ENCODE measurements at regions not wholly inside any gene's neighbourhood (a gene's known extent, or its start where the extent isn't known, plus 50 kb on each side); places are given as distances from the start of the nearest gene placed in this dataset.
A peak's percentile ranks its signal among the peaks of the same experiment; 100 is the strongest.

- no peak for ATAC-seq
- no peak for TF ChIP-seq CTCF (IDR thresholded peaks at IDR 0.05)
- H3K27ac ChIP-seq, result no peak overlapping the region
These were observed 185.2 kb upstream of the APCDD1 start for GRCh38 chr18:10269261-10269660.

GRCh38 chr18:10270151-10270571, 184.3 kb upstream of the APCDD1 start:
- intact Hi-C loops (cut with DNase I), result no loop called here
- no peak overlapping the region for H3K4me3 ChIP-seq
- no peaks in the 10 kb centered on the region for H3K36me3 ChIP-seq
- no peak overlapping the region for H3K27ac ChIP-seq
- TF ChIP-seq CTCF (IDR thresholded peaks at IDR 0.05), result no peak
- peaks cover 7% of the 10 kb centered on the region for H3K4me1 ChIP-seq
- no peaks in the 10 kb centered on the region for H3K27me3 ChIP-seq
- ATAC-seq (peak; percentile 69), DNase-seq (no peak)
- no peaks in the 10 kb centered on the region for H3K9me3 ChIP-seq

More at GRCh38 chr18:10269261-10269660, 185.2 kb upstream of the APCDD1 start:
- no peak overlapping the region for H3K4me3 ChIP-seq
- DNase-seq, result no peak
- H3K9me3 ChIP-seq, result no peaks in the 10 kb centered on the region
- no peaks in the 10 kb centered on the region for H3K36me3 ChIP-seq
- H3K27me3 ChIP-seq, result no peaks in the 10 kb centered on the region
- H3K4me1 ChIP-seq, result peaks cover 7% of the 10 kb centered on the region
- intact Hi-C loops (cut with DNase I), result no loop called here

- Histone ChIP-seq H3K4me3 (no peak overlapping the region), H3K4me1 (peaks cover 7% of the 10 kb centered on the region), H3K9me3 (no peaks in the 10 kb centered on the region), H3K27ac (no peak overlapping the region), H3K36me3 (no peaks in the 10 kb centered on the region), H3K27me3 (no peaks in the 10 kb centered on the region)
- intact Hi-C loops (cut with DNase I), result no loop called here
- ATAC-seq (no peak), DNase-seq (no peak)
- TF ChIP-seq CTCF (IDR thresholded peaks at IDR 0.05), result no peak
These were observed 183.0 kb upstream of the APCDD1 start for GRCh38 chr18:10271481-10271880.

GRCh38 chr18:10274301-10274700, 180.1 kb upstream of the APCDD1 start:
- Histone ChIP-seq H3K9me3 (no peaks in the 10 kb centered on the region), H3K36me3 (no peaks in the 10 kb centered on the region), H3K4me3 (no peak overlapping the region), H3K27me3 (no peaks in the 10 kb centered on the region), H3K27ac (no peak overlapping the region), H3K4me1 (peaks cover 7% of the 10 kb centered on the region)
- no peak for DNase-seq
- TF ChIP-seq CTCF (IDR thresholded peaks at IDR 0.05), result no peak
- no peak for ATAC-seq
- intact Hi-C loops (cut with DNase I), result no loop called here

- no peaks in the 10 kb centered on the region for H3K36me3 ChIP-seq
- no peaks in the 10 kb centered on the region for H3K27me3 ChIP-seq
- no peak for ATAC-seq
- no peaks in the 10 kb centered on the region for H3K9me3 ChIP-seq
- H3K4me1 ChIP-seq, result peaks cover 5% of the 10 kb centered on the region
- no peak for TF ChIP-seq CTCF (IDR thresholded peaks at IDR 0.05)
- intact Hi-C loops (cut with DNase I), result no loop called here
- H3K4me3 ChIP-seq, result no peak overlapping the region
- DNase-seq, result no peak
- H3K27ac ChIP-seq, result no peak overlapping the region
These were observed 178.9 kb upstream of the APCDD1 start for GRCh38 chr18:10275486-10275885.

- TF ChIP-seq CTCF (IDR thresholded peaks at IDR 0.05), result no peak
- Histone ChIP-seq H3K4me3 (no peak overlapping the region), H3K36me3 (no peaks in the 10 kb centered on the region), H3K9me3 (no peaks in the 10 kb centered on the region), H3K27ac (no peak overlapping the region), H3K27me3 (no peaks in the 10 kb centered on the region), H3K4me1 (no peaks in the 10 kb centered on the region)
- DNase-seq (no peak), ATAC-seq (no peak)
- intact Hi-C loops (cut with DNase I), result no loop called here
These were observed 176.2 kb upstream of the APCDD1 start for GRCh38 chr18:10278265-10278664.
